GM12878 (cell line): ENCODE measurements at regions not wholly inside any gene's neighbourhood (a gene's known extent, or its start where the extent isn't known, plus 50 kb on each side); places are given as distances from the start of the nearest gene placed in this dataset.

Experiments used
- ATAC-seq: fragments of 200-7000 bp; cut with Tn5 transposase; 3 replicates; pipeline ENCODE4 v1.9.1; 2020; ENCODE audit warnings: mild to moderate bottlenecking, moderate library complexity
- BruUV-seq: library from RNA; stranded (reverse); fragments of 400-500 nt; replicated peaks from 2 replicates; lab custom pipeline; 2021; lab: Mats Ljungman, UMichigan
- CTCF ChIA-PET: fragments of 300-600 bp; sonication (Branson Sonifier 250); formaldehyde crosslinking; extraction: SDS; loops from one replicate; lab custom pipeline; 2021; ENCODE audit warnings: inconsistent platforms; lab: Yijun Ruan, JAX
- POLR2A ChIA-PET: fragments of 350-600 bp; formaldehyde crosslinking; extraction: SDS; loops from one replicate; lab custom pipeline; 2021; ENCODE audit warnings: inconsistent platforms; lab: Charles Lee
- RAD21 ChIA-PET: fragments of 300-600 bp; sonication (Branson Sonifier 250); formaldehyde crosslinking; loops from one replicate; lab custom pipeline; 2023; ENCODE audit warnings: antibody characterized with exemption; ENCODE audit not compliant: unreplicated experiment; lab: Charles Lee
- SMC1A ChIA-PET: fragments of 300-600 bp; sonication (Branson Sonifier 250); formaldehyde crosslinking; loops from one replicate; lab custom pipeline; 2023; ENCODE audit not compliant: unreplicated experiment, uncharacterized antibody; lab: Charles Lee
- DNase-seq: peaks from one replicate; pipeline ENCODE4 v3.0.0-alpha.2; 2011; ENCODE audit warnings: low read depth, low spot score
- FAIRE-seq: peaks from 3 replicates; lab custom pipeline; 2011; peaks lifted over from hg19 to GRCh38; lab: Jason Lieb, UNC
- H2AFZ ChIP-seq: 2 replicates; pipeline ENCODE4 v1.6.0; 2011; ENCODE audit warnings: low read depth, low read length, control low read depth; ENCODE audit not compliant: control insufficient read depth
- H3K27ac ChIP-seq: 2 replicates; pipeline ENCODE4 v1.5.1; 2011; ENCODE audit warnings: control low read depth; ENCODE audit not compliant: control insufficient read depth, insufficient read depth
- H3K27me3 ChIP-seq, 2 experiments: replicated peaks in 1 of 2; 2 replicates each; pipeline versions ENCODE4 v1.6.0 to v1.6.1; 2011; ENCODE audit warnings: low read length in 1 of 2; ENCODE audit not compliant: control insufficient read depth in 2 of 2, insufficient read depth in 2 of 2
- H3K36me3 ChIP-seq, 2 experiments: 2 replicates each; pipeline ENCODE4 v1.5.1; 2011; ENCODE audit warnings: low read length in 1 of 2; ENCODE audit not compliant: control insufficient read depth in 2 of 2, insufficient read depth in 2 of 2
- H3K4me1 ChIP-seq: 2 replicates; pipeline ENCODE4 v1.6.1; 2011; ENCODE audit warnings: mild to moderate bottlenecking, low read length, moderate library complexity, mixed read lengths; ENCODE audit not compliant: control insufficient read depth, insufficient read depth
- H3K4me2 ChIP-seq: 2 replicates; pipeline ENCODE4 v1.6.0; 2011; ENCODE audit warnings: control low read depth; ENCODE audit not compliant: control insufficient read depth, insufficient read depth
- H3K4me3 ChIP-seq: fragments of 200-600 bp; sonication (generic); 2 replicates; pipeline ENCODE4 v1.5.1; 2016
- H3K79me2 ChIP-seq: 2 replicates; pipeline ENCODE4 v1.6.0; 2011; ENCODE audit warnings: low read length; ENCODE audit not compliant: control insufficient read depth, insufficient read depth
- H3K9ac ChIP-seq: 2 replicates; pipeline ENCODE4 v1.8.0; 2011; ENCODE audit warnings: low read length, control low read depth, mixed read lengths; ENCODE audit not compliant: control insufficient read depth, insufficient read depth
- H3K9me3 ChIP-seq: replicated peaks from 3 replicates; pipeline ENCODE4 v1.5.1; 2011; ENCODE audit warnings: mild to moderate bottlenecking, low read length; ENCODE audit not compliant: control insufficient read depth, insufficient read depth
- H4K20me1 ChIP-seq: 2 replicates; pipeline ENCODE4 v1.6.0; 2011; ENCODE audit not compliant: control insufficient read depth, insufficient read depth
- ATF3 ChIP-seq: IDR thresholded peaks from 2 replicates; pipeline ENCODE4 v1.6.1; 2011; ENCODE audit warnings: low read depth, mild to moderate bottlenecking, low read length, moderate library complexity, borderline replicate concordance; ENCODE audit errors: extremely low read depth
- CUX1 ChIP-seq: IDR thresholded peaks from 2 replicates; pipeline ENCODE4 v1.6.1; 2012; ENCODE audit warnings: improper control_type of control experiment, low read depth, low read length; ENCODE audit not compliant: insufficient replicate concordance
- E2F8 ChIP-seq: fragments of 450-650 bp; IDR thresholded peaks from 2 replicates; pipeline ENCODE4 v1.6.1; 2018; ENCODE audit warnings: mild to moderate bottlenecking, low read depth, moderate library complexity; ENCODE audit not compliant: partially characterized antibody
- HDAC6 ChIP-seq: fragments of 200-600 bp; sonication (generic); IDR thresholded peaks from one replicate; pipeline ENCODE4 v1.8.0; 2017; ENCODE audit warnings: antibody characterized with exemption; ENCODE audit not compliant: unreplicated experiment
- HDGF ChIP-seq: fragments of 450-650 bp; IDR thresholded peaks from 2 replicates; pipeline ENCODE4 v1.6.1; 2016; ENCODE audit warnings: antibody characterized with exemption
- IRF5 ChIP-seq: fragments of 450-650 bp; IDR thresholded peaks from 2 replicates; pipeline ENCODE4 v1.6.1; 2017; ENCODE audit warnings: borderline replicate concordance
- JUNB ChIP-seq: IDR thresholded peaks from 2 replicates; pipeline ENCODE4 v1.6.1; 2016; ENCODE audit warnings: antibody characterized with exemption, mild to moderate bottlenecking
- ZBTB11 ChIP-seq: fragments of 450-650 bp; formaldehyde crosslinking; IDR thresholded peaks from 2 replicates; pipeline ENCODE4 v1.5.0; 2022; ENCODE audit warnings: mild to moderate bottlenecking, missing genetic modification characterization
- WGBS: methylation state at CpG from one replicate; pipeline ENCODE4 v1.1.6; 2016; ENCODE audit warnings: low lambda C conversion rate; ENCODE audit not compliant: insufficient replicate concordance, insufficient coverage; ENCODE audit errors: missing lambda C conversion rate; 5-methylcytosine and 5-hydroxymethylcytosine counted together
- in situ Hi-C: fragments of 300-500 bp; cut with MboI; formaldehyde crosslinking; loops from 9 replicates; pipeline ENCODE4 v1.14.3; 2018; ENCODE audit warnings: mixed read lengths
- intact Hi-C: fragments of 100-400 bp; cut with micrococcal nuclease; formaldehyde crosslinking; loops from one replicate; pipeline ENCODE4 v1.14.2; 2022; ENCODE audit not compliant: unreplicated experiment

- no peaks in the 10 kb centered on the region for H3K27me3 ChIP-seq
- DNase-seq (no peak), ATAC-seq (peak; percentile 22; the same call in 1 of the 3 replicates), FAIRE-seq (no peak)
- BruUV-seq: no TSS peak
- intact Hi-C loops: no loop called here
- ChIA-PET POLR2A (no interaction called here), CTCF (no interaction called here), RAD21 (no interaction called here), SMC1A (no interaction called here)
- no peaks in the 10 kb centered on the region for H4K20me1 ChIP-seq
- no peaks in the 10 kb centered on the region for H3K79me2 ChIP-seq
- no peaks in the 10 kb centered on the region for H3K9me3 ChIP-seq
- H3K36me3 ChIP-seq: no peaks in the 10 kb centered on the region
- no peak overlapping the region for H3K9ac ChIP-seq
- in situ Hi-C loops: no loop called here
- no peak overlapping the region for H3K4me2 ChIP-seq
- no peak overlapping the region for H3K27ac ChIP-seq
- no peaks in the 10 kb centered on the region for H3K4me1 ChIP-seq
- no peak overlapping the region for H2AFZ ChIP-seq
- H3K4me3 ChIP-seq: no peak overlapping the region
- 38% methylated on average over 24 of the region's 25 CpGs for WGBS
- no peak for TF ChIP-seq HDAC6
- TF ChIP-seq CUX1: no peak
- TF ChIP-seq JUNB: no peak
- no peak for TF ChIP-seq HDGF
- no peak for TF ChIP-seq ZBTB11 (CRISPR knock-in tag)
- TF ChIP-seq E2F8: no peak
- no peak for TF ChIP-seq IRF5
- no peak for TF ChIP-seq ATF3
Observed at GRCh38 chr12:131327521-131328488, 374.1 kb downstream of the ADGRD1 start.
